ENCODE measurements at regions not wholly inside any gene's neighbourhood (a gene's known extent, or its start where the extent isn't known, plus 50 kb on each side); places are given as distances from the start of the nearest gene placed in this dataset.

- Histone ChIP-seq H3K9me2 (replicated peaks; ENCODE audit: control insufficient read depth, low read length) (no peaks in the 10 kb centered on the region), H3K36me3 (ENCODE audit: control insufficient read depth, low read length) (no peaks in the 10 kb centered on the region), H3F3A (ENCODE audit: control insufficient read depth, insufficient read depth) (no peaks in the 10 kb centered on the region), H4K20me1 (ENCODE audit: control insufficient read depth, insufficient read depth, low read depth, low read length) (no peaks in the 10 kb centered on the region), H3K9me3 (ENCODE audit: control insufficient read depth, insufficient read depth, low read length) (no peaks in the 10 kb centered on the region), H3K4me1 (ENCODE audit: control insufficient read depth, low read length) (no peaks in the 10 kb centered on the region), H3K27me3 (ENCODE audit: control insufficient read depth, low read length) (peaks cover 7% of the 10 kb centered on the region; the same call in 1 of the 2 replicates), H3K4me2 (ENCODE audit: low read length) (no peak overlapping the region), H3K4me3 (ENCODE audit: low read length) (no peak overlapping the region), H3K79me2 (ENCODE audit: control insufficient read depth, low read length) (no peaks in the 10 kb centered on the region), H3K27ac (ENCODE audit: low read depth, low read length) (no peak overlapping the region)
- TF ChIP-seq EZH2phosphoT487 (IDR thresholded peaks at IDR 0.05; ENCODE audit: borderline replicate concordance, low read length) (no peak), CTCF (IDR thresholded peaks at IDR 0.05; ENCODE audit: low read depth, low read length, poor library complexity, severe bottlenecking) (no peak)
Observed at GRCh38 chr11:19391026-19391425, 150.3 kb upstream of the E2F8 start.

GRCh38 chr11:19389787-19390303, 149.1 kb upstream of the E2F8 start:
- TF ChIP-seq EZH2phosphoT487 (IDR thresholded peaks at IDR 0.05; ENCODE audit: borderline replicate concordance, low read length) (no peak), CTCF (IDR thresholded peaks at IDR 0.05; ENCODE audit: low read depth, low read length, poor library complexity, severe bottlenecking) (no peak)
- no peaks in the 10 kb centered on the region for H3K36me3 ChIP-seq (ENCODE audit: control insufficient read depth, low read length)
- H4K20me1 ChIP-seq (ENCODE audit: control insufficient read depth, insufficient read depth, low read depth, low read length): no peaks in the 10 kb centered on the region
- no peak overlapping the region for H3K4me3 ChIP-seq (ENCODE audit: low read length)
- peaks cover 7% of the 10 kb centered on the region; the same call in 1 of the 2 replicates for H3K27me3 ChIP-seq (ENCODE audit: control insufficient read depth, low read length)
- no peaks in the 10 kb centered on the region for H3K9me3 ChIP-seq (ENCODE audit: control insufficient read depth, insufficient read depth, low read length)
- no peak overlapping the region for H3K4me2 ChIP-seq (ENCODE audit: low read length)
- H3K4me1 ChIP-seq (ENCODE audit: control insufficient read depth, low read length): no peaks in the 10 kb centered on the region
- no peaks in the 10 kb centered on the region for H3K9me2 ChIP-seq (replicated peaks; ENCODE audit: control insufficient read depth, low read length)
- H3K79me2 ChIP-seq (ENCODE audit: control insufficient read depth, low read length): no peaks in the 10 kb centered on the region
- no peaks in the 10 kb centered on the region for H3F3A ChIP-seq (ENCODE audit: control insufficient read depth, insufficient read depth)
- no peak overlapping the region for H3K27ac ChIP-seq (ENCODE audit: low read depth, low read length)

GRCh38 chr11:19382131-19382611, 141.4 kb upstream of the E2F8 start:
- Histone ChIP-seq H3K79me2 (ENCODE audit: control insufficient read depth, low read length) (no peaks in the 10 kb centered on the region), H3K4me3 (ENCODE audit: low read length) (no peak overlapping the region)
- no peak for TF ChIP-seq CTCF (IDR thresholded peaks at IDR 0.05; ENCODE audit: low read depth, low read length, poor library complexity, severe bottlenecking)

More at GRCh38 chr11:19382131-19382611, 141.4 kb upstream of the E2F8 start:
- no peaks in the 10 kb centered on the region for H3K4me1 ChIP-seq (ENCODE audit: control insufficient read depth, low read length)
- H3K9me2 ChIP-seq (replicated peaks; ENCODE audit: control insufficient read depth, low read length): no peaks in the 10 kb centered on the region
- H3K9me3 ChIP-seq (ENCODE audit: control insufficient read depth, insufficient read depth, low read length): no peaks in the 10 kb centered on the region
- no peaks in the 10 kb centered on the region for H4K20me1 ChIP-seq (ENCODE audit: control insufficient read depth, insufficient read depth, low read depth, low read length)
- H3F3A ChIP-seq (ENCODE audit: control insufficient read depth, insufficient read depth): no peaks in the 10 kb centered on the region
- H3K4me2 ChIP-seq (ENCODE audit: low read length): no peak overlapping the region
- H3K27me3 ChIP-seq (ENCODE audit: control insufficient read depth, low read length): peaks cover 2% of the 10 kb centered on the region; the same call in 1 of the 2 replicates
- no peaks in the 10 kb centered on the region for H3K36me3 ChIP-seq (ENCODE audit: control insufficient read depth, low read length)
- H3K27ac ChIP-seq (ENCODE audit: low read depth, low read length): no peak overlapping the region
